OCI-LY1 (cell line): ENCODE measurements at regions not wholly inside any gene's neighbourhood (a gene's known extent, or its start where the extent isn't known, plus 50 kb on each side); places are given as distances from the start of the nearest gene placed in this dataset.

Experiments
- EZH2 ChIP-seq: fragments of 200-600 bp; sonication (generic), shearing (Covaris generic); IDR thresholded peaks from 2 replicates; pipeline ENCODE4 v1.8.0; 2017; ENCODE audit warnings: borderline replicate concordance, mixed run types, mild to moderate bottlenecking, antibody characterized with exemption, low read length, moderate library complexity, mixed read lengths
- TF ChIP-seq, protein P1 (sequence below): fragments of 200-600 bp; sonication (generic), shearing (Covaris generic); IDR thresholded peaks from 2 replicates; pipeline ENCODE4 v1.5.1; 2017; ENCODE audit warnings: mild to moderate bottlenecking, antibody characterized with exemption, low read length, moderate library complexity, mixed read lengths

DNA sequence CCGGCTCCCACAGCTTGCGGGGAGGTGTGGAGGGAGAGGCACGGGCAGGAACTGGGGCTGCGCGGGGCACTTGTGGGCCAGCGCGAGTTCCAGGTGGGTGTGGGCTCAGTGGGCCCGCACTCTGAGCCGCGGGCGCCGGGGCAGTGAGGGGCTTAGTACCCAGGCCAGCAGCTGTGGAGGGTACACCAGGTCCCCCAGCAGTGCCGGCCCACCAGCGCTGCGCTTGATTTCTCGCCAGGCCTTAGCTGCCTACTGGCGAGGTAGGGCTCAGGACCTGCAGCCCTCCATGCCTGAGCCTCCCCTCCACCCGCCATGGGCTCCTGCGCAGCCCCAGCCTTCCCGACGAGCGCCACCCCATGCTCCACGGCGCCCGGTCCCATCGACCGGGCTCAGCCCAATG, 337.9 kb upstream of the ACVR2A start:
- TF ChIP-seq, protein P1, sequence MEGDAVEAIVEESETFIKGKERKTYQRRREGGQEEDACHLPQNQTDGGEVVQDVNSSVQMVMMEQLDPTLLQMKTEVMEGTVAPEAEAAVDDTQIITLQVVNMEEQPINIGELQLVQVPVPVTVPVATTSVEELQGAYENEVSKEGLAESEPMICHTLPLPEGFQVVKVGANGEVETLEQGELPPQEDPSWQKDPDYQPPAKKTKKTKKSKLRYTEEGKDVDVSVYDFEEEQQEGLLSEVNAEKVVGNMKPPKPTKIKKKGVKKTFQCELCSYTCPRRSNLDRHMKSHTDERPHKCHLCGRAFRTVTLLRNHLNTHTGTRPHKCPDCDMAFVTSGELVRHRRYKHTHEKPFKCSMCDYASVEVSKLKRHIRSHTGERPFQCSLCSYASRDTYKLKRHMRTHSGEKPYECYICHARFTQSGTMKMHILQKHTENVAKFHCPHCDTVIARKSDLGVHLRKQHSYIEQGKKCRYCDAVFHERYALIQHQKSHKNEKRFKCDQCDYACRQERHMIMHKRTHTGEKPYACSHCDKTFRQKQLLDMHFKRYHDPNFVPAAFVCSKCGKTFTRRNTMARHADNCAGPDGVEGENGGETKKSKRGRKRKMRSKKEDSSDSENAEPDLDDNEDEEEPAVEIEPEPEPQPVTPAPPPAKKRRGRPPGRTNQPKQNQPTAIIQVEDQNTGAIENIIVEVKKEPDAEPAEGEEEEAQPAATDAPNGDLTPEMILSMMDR: no peak
- TF ChIP-seq EZH2: no peak
